ENCODE measurements at regions not wholly inside any gene's neighbourhood (a gene's known extent, or its start where the extent isn't known, plus 50 kb on each side); places are given as distances from the start of the nearest gene placed in this dataset.
"Not testable (repeated sequence)": the region's sequence is repeated elsewhere in the genome, so short reads cannot be mapped to it uniquely, and the experiment has no call there.

DNA sequence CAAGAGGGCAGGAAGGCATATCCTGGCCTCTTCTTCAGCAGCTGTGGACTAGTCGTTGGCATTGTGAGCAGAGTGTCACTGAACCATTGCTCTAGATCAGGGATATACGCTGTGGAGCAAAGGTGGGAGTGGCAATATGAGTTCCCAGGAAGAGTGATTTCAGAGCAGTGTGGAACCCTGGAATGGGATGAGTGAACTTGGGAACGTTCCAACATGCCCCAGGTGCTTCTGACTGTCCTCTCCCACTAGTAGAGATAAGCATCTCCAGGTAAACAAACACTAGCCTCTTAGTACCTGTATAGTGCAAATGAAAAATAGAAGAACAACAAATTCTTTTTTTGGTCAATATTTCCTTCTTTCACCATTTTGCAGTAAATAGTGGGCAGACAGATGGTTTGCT is 123.6 kb upstream of the VEPH1 start:
- no peak for DNase-seq (ENCODE audit: low spot score)

- DNase-seq (ENCODE audit: low spot score), result no peak
Measured at GRCh38 chr3:157624801-157625200, 121.6 kb upstream of the VEPH1 start.

- DNase-seq (ENCODE audit: low spot score), result no peak
Measured at GRCh38 chr3:157618886-157619285, 115.7 kb upstream of the VEPH1 start.

DNA sequence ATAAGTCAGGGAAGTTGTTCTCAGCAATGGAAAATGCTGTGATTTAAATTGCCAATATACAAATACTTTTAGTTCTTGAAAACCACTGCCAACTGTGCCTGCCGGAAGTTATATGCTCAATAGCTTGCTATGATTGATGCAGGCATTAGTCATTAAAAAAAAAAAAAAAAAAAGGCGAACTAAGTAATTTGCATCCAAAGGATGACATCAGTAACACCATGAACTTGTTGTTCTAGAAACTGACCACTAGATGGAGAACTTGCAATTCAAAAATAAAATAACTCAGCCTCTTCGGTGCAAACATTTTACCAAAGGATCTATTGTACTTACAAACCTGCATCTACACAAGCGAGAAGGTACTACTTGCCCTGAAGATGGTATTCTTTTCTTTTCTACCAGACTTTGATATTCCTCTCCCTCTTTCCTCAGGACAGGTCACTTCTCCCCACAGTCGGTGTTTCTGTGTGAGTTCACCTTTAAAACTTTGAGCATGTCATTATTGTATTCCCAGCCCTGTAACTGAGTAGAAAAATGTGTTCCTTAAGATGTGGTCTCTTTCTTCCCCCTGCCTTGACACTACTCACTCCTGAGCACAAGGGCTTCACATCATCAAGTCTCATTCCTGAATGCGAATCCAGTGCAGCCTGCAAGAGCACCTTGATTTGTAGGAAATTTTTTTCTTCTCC is 115.0 kb upstream of the VEPH1 start:
- no peak for DNase-seq (ENCODE audit: low spot score)

DNA sequence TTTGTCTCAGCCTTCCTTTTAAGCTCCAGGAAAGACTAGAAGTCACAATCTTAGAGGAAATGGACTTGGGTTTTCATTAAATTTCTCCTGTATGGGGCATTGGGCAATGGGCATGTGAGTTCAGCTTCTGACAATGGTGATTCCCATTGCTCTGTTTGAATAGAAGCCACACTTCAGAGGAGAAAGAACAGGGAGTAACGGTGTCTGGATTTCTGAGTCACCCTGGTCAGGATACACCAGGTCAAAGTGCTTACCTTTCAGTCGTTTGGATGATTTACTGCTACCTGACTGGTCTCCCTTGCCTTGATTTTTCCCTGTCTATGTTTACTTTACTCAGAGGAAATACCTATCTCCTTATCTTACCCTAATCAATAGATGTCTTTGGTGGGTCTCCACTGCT is 111.7 kb upstream of the VEPH1 start:
- no peak for DNase-seq (ENCODE audit: low spot score)

- no peak for DNase-seq (ENCODE audit: low spot score)
Measured at GRCh38 chr3:157611536-157612076, 108.4 kb upstream of the VEPH1 start.

DNA sequence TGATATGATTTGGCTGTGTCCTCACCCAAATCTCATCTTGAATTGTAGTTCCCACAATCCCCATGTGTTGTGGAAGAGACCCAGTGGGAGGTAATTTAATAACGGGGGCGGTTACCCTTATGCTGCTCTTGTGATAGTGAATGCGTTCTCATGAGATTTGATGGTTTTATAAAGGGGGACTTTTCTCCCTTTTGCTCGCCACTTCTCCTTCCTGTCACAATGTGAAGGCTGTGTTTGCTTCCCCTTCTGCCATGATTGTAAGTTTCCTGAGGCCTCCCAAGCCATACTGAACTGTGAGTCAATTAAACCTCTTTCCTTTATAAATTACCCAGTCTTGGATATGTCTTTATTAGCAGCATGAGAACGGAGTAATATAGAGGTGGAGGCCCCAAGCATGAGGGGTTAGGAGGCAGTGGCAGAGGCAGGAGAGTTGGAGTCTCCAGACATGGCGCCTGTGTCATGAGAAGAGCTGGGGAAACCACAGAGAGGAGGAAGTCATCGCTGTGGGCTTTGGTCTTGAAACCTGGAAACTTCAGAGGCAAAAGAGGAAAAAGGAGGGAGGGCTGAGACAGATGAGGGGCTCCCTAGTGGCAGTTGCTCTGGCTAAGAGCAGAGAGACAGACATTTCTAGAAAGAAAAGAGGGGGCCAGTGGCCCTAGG is 107.8 kb upstream of the VEPH1 start:
- DNase-seq (ENCODE audit: low spot score), result no peak

DNA sequence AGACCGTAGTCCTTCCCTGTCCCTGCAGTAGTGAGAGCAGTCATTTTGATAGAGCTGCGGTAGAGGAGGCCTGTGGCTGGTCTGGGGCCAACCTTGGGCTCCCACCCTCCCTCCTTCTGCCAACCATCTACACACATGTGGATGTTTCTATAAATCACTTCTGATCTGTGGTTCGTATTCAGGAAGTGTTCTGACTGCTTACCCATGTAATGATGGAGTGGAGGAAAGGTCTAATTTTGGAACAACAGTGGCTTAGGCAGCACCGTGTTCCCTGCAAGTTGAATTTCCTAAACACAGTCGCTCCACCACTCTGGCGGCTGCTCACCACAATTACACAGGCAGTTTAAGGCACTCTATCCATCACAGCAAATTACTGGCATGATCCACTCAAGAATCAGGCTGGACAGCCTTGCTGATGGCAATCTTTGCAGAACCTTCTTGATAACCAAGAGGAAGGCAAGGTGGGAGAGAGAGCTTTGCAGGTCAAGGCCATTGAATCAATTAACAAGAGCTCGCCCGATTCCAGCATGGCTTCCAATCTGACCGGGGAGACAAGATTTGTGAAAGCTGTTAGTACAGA is 104.7 kb upstream of the VEPH1 start:
- no peak for DNase-seq (ENCODE audit: low spot score)

DNA sequence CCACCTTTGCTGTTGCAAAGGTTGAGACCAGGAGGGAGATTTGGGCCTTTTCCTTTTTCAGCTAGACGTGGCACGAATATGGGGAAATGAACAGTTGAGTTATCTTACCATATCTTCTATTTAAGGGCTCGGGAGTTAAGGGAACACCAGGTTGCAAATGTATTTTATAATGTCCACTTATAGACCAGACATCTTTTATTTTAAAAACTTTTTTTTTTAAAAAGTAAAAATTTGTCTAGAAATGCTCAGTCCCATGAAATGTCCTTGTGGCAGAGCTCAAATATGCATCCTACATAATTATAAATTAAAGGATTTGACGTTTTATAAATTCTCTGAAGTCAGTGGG is 103.6 kb upstream of the VEPH1 start:
- no peak for DNase-seq (ENCODE audit: low spot score)

GRCh38 chr3:157606011-157606851 is 103.0 kb upstream of the VEPH1 start:
- DNase-seq (ENCODE audit: low spot score), result peak; percentile 58

- DNase-seq (ENCODE audit: low spot score), result no peak
Measured at GRCh38 chr3:157605356-157605755, 102.1 kb upstream of the VEPH1 start.

- no peak for DNase-seq (ENCODE audit: low spot score)
Measured at GRCh38 chr3:157602424-157602823, 99.2 kb upstream of the VEPH1 start.

DNA sequence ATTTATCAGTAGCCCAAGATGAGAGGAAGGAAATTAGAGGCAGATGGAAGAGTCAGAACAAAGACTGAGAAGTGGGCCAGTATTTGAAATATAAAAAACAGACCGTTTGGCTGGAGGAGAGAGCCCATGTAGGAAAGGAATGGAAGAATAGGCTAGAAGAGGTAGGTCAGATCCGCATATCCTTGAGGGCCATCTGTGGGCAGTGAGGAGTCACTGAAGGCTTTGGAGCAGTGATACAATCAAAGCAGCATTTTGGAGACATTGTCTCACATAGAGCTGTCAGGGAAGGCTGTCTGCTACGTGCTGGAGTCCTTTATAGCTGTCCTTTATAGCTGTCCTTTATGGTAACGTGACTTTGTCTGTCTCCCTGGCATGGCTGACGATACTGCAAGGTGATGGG is 92.0 kb upstream of the VEPH1 start:
- DNase-seq (ENCODE audit: low spot score), result no peak

DNA sequence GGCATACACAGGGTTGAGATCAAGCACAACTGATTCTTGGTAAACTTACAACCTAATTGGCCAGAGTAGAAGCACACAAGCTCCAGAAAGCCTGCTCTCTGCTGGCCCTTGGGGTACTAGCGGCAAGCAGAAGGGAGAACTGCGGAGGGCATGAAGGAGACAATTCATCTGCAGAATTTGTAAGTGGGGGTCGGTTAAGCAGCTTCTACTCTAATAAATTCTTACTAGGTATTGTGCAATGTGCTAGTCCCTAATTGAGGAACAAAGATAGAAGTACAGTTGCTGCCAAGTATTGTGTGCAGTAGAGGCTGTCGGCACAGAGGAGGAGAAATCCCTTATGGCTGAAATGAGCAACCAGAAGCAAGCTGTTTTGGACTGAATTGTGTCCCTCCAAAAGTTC is 91.2 kb upstream of the VEPH1 start:
- no peak for DNase-seq (ENCODE audit: low spot score)

DNA sequence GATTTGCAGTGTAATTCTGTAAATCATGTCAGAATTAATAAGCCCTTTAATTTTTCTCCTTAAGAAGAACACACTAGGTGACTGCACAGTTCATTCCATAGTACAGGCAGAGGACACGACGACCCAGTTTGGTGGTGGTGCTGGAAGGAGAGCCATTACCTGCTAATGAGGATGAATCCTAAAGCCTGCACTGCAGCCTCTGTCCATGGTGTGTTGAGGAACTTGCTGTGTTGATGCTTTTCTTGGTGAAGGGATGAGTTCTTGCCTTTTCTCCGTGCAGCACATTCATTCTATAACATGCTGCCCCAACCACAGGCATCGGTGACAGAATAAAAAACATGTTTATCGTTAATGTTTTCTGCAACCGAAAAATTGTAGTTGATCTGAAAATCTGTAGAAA is 89.6 kb upstream of the VEPH1 start:
- no peak for DNase-seq (ENCODE audit: low spot score)

GRCh38 chr3:157590273-157590672 is 87.1 kb upstream of the VEPH1 start:
- no peak for DNase-seq (ENCODE audit: low spot score)

- DNase-seq (ENCODE audit: low spot score), result no peak
Measured at GRCh38 chr3:157589211-157589610, 86.0 kb upstream of the VEPH1 start.

DNA sequence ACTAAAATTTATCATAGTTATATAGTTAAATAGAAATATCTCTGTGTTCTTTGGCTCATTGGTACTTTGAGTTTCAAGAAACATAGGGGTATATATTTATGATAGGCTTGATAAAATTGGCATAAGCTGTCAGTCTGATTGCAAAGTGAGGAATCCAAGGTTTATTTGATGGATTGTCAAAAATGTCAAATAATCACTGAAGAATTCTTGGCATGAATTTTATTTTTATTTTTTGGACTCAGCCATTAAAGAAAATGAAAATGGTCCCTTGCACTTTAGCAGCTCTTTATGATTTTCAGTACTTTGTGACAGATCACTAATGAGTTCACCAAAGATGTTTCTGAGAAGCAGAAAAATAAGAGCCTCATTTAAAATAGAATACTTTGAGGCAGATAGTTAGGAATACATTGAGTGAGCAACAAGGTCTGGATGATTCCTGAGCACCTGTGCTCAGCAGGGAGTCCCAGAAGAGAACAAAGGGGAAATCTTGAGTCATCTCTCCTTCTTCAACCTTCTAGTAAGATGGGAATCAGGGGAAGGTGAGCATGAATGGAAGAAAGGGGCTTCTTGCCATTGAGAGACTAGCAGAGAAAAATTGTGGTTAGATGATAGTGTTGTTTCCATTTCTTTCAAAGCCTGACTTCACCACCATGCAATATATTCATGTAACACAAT is 85.3 kb upstream of the VEPH1 start:
- DNase-seq (ENCODE audit: low spot score), result no peak

GRCh38 chr3:157586293-157586692 is 83.1 kb upstream of the VEPH1 start:
- DNase-seq (ENCODE audit: low spot score), result no peak

- no peak for DNase-seq (ENCODE audit: low spot score)
Measured at GRCh38 chr3:157585386-157585785, 82.2 kb upstream of the VEPH1 start.

DNA sequence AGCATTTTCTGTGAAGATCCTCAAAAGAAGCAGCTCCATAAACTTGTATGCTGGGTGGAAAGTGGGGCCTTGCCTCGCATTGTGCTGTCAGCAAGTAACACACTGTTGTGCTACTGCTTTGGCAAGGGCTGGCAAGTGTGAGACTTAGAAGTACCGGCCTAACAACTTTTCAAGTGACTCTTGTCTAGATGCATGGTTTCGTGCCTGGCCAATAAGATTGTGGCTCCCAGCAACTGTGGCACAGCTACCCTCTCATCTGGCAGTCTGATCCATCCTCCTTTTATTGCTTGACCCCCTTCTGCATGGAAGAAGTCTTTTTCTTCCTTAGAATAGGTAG is 79.4 kb upstream of the VEPH1 start:
- DNase-seq (ENCODE audit: low spot score), result no peak

DNA sequence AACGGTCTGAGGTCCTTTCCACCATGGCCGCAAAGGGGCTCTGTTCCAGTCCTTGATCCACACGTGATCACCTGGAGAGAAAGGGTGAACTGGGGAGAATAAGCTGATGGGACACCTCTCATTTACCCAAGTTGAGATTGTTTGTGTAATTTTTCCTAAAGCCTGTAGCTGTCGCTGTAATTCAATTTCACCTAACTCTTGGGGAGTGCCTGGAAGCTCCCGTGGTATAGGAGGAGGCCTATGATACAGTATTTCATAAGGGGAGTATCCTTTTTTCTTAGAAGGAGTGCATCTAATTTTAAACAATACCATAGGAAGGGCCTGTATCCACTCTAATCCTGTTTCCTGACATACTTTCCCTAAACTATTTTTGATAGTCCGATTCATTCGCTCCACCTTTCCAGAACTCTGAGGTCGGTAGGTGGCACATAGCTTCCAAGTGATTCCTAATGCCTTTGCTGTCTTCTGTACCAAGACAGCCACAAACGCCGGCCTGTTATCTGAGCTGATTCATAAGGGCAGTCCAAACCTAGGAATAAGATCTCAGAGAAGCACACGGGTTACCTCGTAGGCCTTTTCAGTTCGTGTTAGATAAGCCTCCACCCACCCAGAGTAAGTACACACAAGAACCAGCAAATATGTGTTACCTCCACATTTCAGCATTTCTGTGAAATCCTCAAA is 78.9 kb upstream of the VEPH1 start:
- not testable (repeated sequence) for DNase-seq (ENCODE audit: low spot score)

All from HuH-7 (cell line).